ENCODE measurements at regions not wholly inside any gene's neighbourhood (a gene's known extent, or its start where the extent isn't known, plus 50 kb on each side); places are given as distances from the start of the nearest gene placed in this dataset.

- TF ChIP-seq POLR2A (IDR thresholded peaks at IDR 0.05; ENCODE audit: control extremely low read depth in 1 of 2, low read depth in 2 of 2, low read length in 2 of 2), result no peak
- TF ChIP-seq HDAC6 (IDR thresholded peaks at IDR 0.05; ENCODE audit: low read depth, low read length), result no peak
Observed at GRCh38 chr12:107500307-107500706, 185.3 kb upstream of the PWP1 start.

Data from H1 (cell line).